A673 (cell line): ENCODE measurements at regions not wholly inside any gene's neighbourhood (a gene's known extent, or its start where the extent isn't known, plus 50 kb on each side); places are given as distances from the start of the nearest gene placed in this dataset.

Source experiments
- EZH2 ChIP-seq: fragments of 200-600 bp; sonication (generic); IDR thresholded peaks from 2 replicates; pipeline ENCODE4 v1.6.1; 2017; ENCODE audit warnings: borderline replicate concordance, low read depth, mild to moderate bottlenecking, mixed read lengths, antibody characterized with exemption, low read length; ENCODE audit not compliant: poor library complexity, severe bottlenecking
- TF ChIP-seq, protein P1 (sequence below): fragments of 300-800, 200-600 bp; sonication (generic); conservative IDR thresholded peaks from 2 replicates; pipeline ENCODE4 v1.5.1; 2017; ENCODE audit warnings: low read depth, mild to moderate bottlenecking, antibody characterized with exemption, low read length, moderate library complexity, mixed read lengths

GRCh38 chr12:42741771-42742510 is 152.4 kb upstream of the PRICKLE1 start:
- TF ChIP-seq, protein P1, sequence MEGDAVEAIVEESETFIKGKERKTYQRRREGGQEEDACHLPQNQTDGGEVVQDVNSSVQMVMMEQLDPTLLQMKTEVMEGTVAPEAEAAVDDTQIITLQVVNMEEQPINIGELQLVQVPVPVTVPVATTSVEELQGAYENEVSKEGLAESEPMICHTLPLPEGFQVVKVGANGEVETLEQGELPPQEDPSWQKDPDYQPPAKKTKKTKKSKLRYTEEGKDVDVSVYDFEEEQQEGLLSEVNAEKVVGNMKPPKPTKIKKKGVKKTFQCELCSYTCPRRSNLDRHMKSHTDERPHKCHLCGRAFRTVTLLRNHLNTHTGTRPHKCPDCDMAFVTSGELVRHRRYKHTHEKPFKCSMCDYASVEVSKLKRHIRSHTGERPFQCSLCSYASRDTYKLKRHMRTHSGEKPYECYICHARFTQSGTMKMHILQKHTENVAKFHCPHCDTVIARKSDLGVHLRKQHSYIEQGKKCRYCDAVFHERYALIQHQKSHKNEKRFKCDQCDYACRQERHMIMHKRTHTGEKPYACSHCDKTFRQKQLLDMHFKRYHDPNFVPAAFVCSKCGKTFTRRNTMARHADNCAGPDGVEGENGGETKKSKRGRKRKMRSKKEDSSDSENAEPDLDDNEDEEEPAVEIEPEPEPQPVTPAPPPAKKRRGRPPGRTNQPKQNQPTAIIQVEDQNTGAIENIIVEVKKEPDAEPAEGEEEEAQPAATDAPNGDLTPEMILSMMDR: no peak
- TF ChIP-seq EZH2: no peak
